Neutrophil (primary cell): ENCODE measurements at regions not wholly inside any gene's neighbourhood (a gene's known extent, or its start where the extent isn't known, plus 50 kb on each side); places are given as distances from the start of the nearest gene placed in this dataset.

Experiments used
- H3K27ac ChIP-seq: fragments of 200-600 bp; sonication (generic); 2 replicates; pipeline ENCODE4 v1.5.1; 2016; ENCODE audit warnings: mild to moderate bottlenecking, moderate library complexity
- H3K27me3 ChIP-seq: fragments of 200-600 bp; sonication (generic); 2 replicates; pipeline ENCODE4 v1.6.0; 2016; ENCODE audit warnings: mild to moderate bottlenecking
- H3K36me3 ChIP-seq: fragments of 200-600 bp; sonication (generic); 2 replicates; pipeline ENCODE4 v1.5.1; 2017
- H3K4me1 ChIP-seq, 2 experiments: fragments of 200-600 bp in 1 of 2; sonication (generic) in 1 of 2; 1 replicate in 1 of 2; 2 replicates in 1 of 2; pipeline versions ENCODE4 v1.5.1 to v1.6.1; 2013 to 2016; ENCODE audit warnings: low read depth in 1 of 2, low read length in 1 of 2, mild to moderate bottlenecking in 1 of 2, moderate library complexity in 1 of 2; ENCODE audit not compliant: control insufficient read depth in 1 of 2, insufficient read depth in 1 of 2
- H3K4me3 ChIP-seq, 2 experiments: fragments of 200-600 bp in 1 of 2; sonication (generic) in 1 of 2; 1 replicate in 1 of 2; 2 replicates in 1 of 2; pipeline ENCODE4 v1.5.1; 2013 to 2016; ENCODE audit warnings: low read depth in 1 of 2, low read length in 1 of 2, mild to moderate bottlenecking in 1 of 2, moderate library complexity in 1 of 2
- H3K9me3 ChIP-seq: fragments of 200-600 bp; sonication (generic); 2 replicates; pipeline ENCODE4 v1.5.1; 2016
- TF ChIP-seq, protein P1 (sequence below): fragments of 200-600 bp; sonication (generic); IDR thresholded peaks from 2 replicates; pipeline ENCODE4 v1.5.1; 2016; ENCODE audit warnings: antibody characterized with exemption

DNA sequence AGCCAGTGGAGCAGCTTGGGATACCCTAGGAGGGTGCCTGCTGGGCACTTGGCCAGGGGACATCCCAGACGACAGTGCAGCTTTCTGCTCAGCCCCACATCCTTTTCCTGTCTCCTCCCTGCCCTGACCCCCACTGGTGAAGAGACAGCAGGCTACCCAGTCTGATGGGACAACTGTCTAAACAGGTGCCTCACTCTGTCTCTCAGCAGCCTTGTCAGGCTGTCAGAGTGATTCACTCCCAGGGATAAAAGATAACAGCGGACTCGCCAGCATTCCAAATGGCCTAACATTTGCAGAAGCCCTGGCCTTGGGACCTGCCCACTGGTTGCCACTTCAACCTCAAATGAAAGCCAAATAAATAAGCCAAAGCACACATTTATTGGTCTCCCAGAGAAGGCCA, 318.6 kb upstream of the PLET1 start:
- H3K27me3 ChIP-seq = no peaks in the 10 kb centered on the region

DNA sequence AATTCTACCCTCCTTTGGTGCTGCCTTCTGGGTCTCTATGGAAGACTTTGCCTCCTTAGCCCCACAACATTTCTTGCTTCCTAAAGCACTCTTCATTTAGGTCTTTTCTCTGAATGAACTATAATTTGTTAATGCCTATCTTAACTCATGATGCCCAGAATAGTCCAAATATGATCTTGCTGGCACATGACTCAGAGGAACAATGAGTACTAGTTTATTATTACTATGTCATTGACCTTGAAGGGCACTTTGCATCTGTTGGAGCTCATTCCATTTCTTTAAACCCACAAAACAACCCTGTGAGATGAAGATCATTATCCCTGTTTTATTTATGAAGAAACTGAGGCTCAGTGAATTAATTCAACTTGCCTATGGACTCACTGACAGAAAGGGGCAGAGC, 320.2 kb upstream of the PLET1 start:
- H3K4me1 ChIP-seq = no peaks in the 10 kb centered on the region
- no peaks in the 10 kb centered on the region for H3K27me3 ChIP-seq

More for the DNA sequence above, 318.6 kb upstream of the PLET1 start:
- Histone ChIP-seq H3K9me3 (no peaks in the 10 kb centered on the region), H3K4me3 (no peak overlapping the region), H3K4me1 (no peaks in the 10 kb centered on the region), H3K27ac (no peak overlapping the region), H3K36me3 (no peaks in the 10 kb centered on the region)
- TF ChIP-seq, protein P1, sequence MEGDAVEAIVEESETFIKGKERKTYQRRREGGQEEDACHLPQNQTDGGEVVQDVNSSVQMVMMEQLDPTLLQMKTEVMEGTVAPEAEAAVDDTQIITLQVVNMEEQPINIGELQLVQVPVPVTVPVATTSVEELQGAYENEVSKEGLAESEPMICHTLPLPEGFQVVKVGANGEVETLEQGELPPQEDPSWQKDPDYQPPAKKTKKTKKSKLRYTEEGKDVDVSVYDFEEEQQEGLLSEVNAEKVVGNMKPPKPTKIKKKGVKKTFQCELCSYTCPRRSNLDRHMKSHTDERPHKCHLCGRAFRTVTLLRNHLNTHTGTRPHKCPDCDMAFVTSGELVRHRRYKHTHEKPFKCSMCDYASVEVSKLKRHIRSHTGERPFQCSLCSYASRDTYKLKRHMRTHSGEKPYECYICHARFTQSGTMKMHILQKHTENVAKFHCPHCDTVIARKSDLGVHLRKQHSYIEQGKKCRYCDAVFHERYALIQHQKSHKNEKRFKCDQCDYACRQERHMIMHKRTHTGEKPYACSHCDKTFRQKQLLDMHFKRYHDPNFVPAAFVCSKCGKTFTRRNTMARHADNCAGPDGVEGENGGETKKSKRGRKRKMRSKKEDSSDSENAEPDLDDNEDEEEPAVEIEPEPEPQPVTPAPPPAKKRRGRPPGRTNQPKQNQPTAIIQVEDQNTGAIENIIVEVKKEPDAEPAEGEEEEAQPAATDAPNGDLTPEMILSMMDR = no peak

GRCh38 chr11:112581747-112582146, 321.1 kb upstream of the PLET1 start:
- TF ChIP-seq, protein P1 = no peak
- Histone ChIP-seq H3K27ac (no peak overlapping the region), H3K4me3 (no peak overlapping the region)

More for the DNA sequence above, 320.2 kb upstream of the PLET1 start:
- Histone ChIP-seq H3K27ac (no peak overlapping the region), H3K9me3 (no peaks in the 10 kb centered on the region), H3K4me3 (no peak overlapping the region), H3K36me3 (no peaks in the 10 kb centered on the region)
- TF ChIP-seq, protein P1 = no peak

GRCh38 chr11:112582366-112582765, 321.7 kb upstream of the PLET1 start:
- H3K9me3 ChIP-seq = no peaks in the 10 kb centered on the region
- H3K27ac ChIP-seq = no peak overlapping the region
- TF ChIP-seq, protein P1 = no peak

More at GRCh38 chr11:112581747-112582146, 321.1 kb upstream of the PLET1 start:
- H3K27me3 ChIP-seq = no peaks in the 10 kb centered on the region
- no peaks in the 10 kb centered on the region for H3K36me3 ChIP-seq
- no peaks in the 10 kb centered on the region for H3K4me1 ChIP-seq
- no peaks in the 10 kb centered on the region for H3K9me3 ChIP-seq

GRCh38 chr11:112583261-112583893, 322.7 kb upstream of the PLET1 start:
- H3K27me3 ChIP-seq = no peaks in the 10 kb centered on the region
- no peaks in the 10 kb centered on the region for H3K9me3 ChIP-seq
- H3K27ac ChIP-seq = no peak overlapping the region
- TF ChIP-seq, protein P1 = no peak
- no peaks in the 10 kb centered on the region for H3K36me3 ChIP-seq
- H3K4me1 ChIP-seq = no peaks in the 10 kb centered on the region
- H3K4me3 ChIP-seq = no peak overlapping the region

More at GRCh38 chr11:112582366-112582765, 321.7 kb upstream of the PLET1 start:
- Histone ChIP-seq H3K27me3 (no peaks in the 10 kb centered on the region), H3K4me3 (no peak overlapping the region), H3K36me3 (no peaks in the 10 kb centered on the region), H3K4me1 (no peaks in the 10 kb centered on the region)
